Endothelial cell of umbilical vein (primary cell): ENCODE measurements at regions not wholly inside any gene's neighbourhood (a gene's known extent, or its start where the extent isn't known, plus 50 kb on each side); places are given as distances from the start of the nearest gene placed in this dataset.
"Not testable (repeated sequence)": the region's sequence is repeated elsewhere in the genome, so short reads cannot be mapped to it uniquely, and the experiment has no call there.

ENCODE experiments used
- BruUV-seq: library from RNA; stranded (reverse); fragments of 400-500 nt; replicated peaks from 2 replicates; lab custom pipeline; 2021; lab: Mats Ljungman, UMichigan
- CTCF ChIA-PET: fragments of 300-600, 350-600 bp; sonication (Branson Sonifier 250); formaldehyde crosslinking; loops from one replicate; lab custom pipeline; 2021; ENCODE audit warnings: antibody characterized with exemption, inconsistent platforms; lab: Charles Lee
- POLR2A ChIA-PET: fragments of 300-600, 350-600 bp; sonication (Branson Sonifier 250); formaldehyde crosslinking; loops from one replicate; lab custom pipeline; 2021; ENCODE audit warnings: antibody characterized with exemption, inconsistent platforms; lab: Charles Lee
- DNase-seq: peaks from one replicate; pipeline ENCODE4 v3.0.0-alpha.2; 2011; ENCODE audit warnings: low read depth, low spot score
- FAIRE-seq: peaks from 2 replicates; lab custom pipeline; 2011; peaks lifted over from hg19 to GRCh38; lab: Jason Lieb, UNC
- H2AFZ ChIP-seq: 2 replicates; pipeline ENCODE4 v1.6.0; 2012; ENCODE audit warnings: low read depth, low read length, control low read depth, inconsistent platforms
- H3K27ac ChIP-seq: 2 replicates; pipeline ENCODE4 v1.5.1; 2011; ENCODE audit warnings: low read depth, mild to moderate bottlenecking, control low read depth, low read length, moderate library complexity; ENCODE audit not compliant: insufficient read depth
- H3K27me3 ChIP-seq, 2 experiments: 2 replicates each; pipeline versions ENCODE4 v1.6.0 to v1.6.1; 2011; ENCODE audit warnings: low read length in 2 of 2, mixed read lengths in 1 of 2; ENCODE audit not compliant: control insufficient read depth in 2 of 2, insufficient read depth in 2 of 2
- H3K36me3 ChIP-seq, 2 experiments: 2 replicates in 1 of 2; 3 replicates in 1 of 2; pipeline ENCODE4 v1.5.1; 2011; ENCODE audit warnings: low read length in 2 of 2, mild to moderate bottlenecking in 1 of 2, moderate library complexity in 1 of 2; ENCODE audit not compliant: control insufficient read depth in 2 of 2, insufficient read depth in 2 of 2; ENCODE audit errors: extremely low read depth in 1 of 2
- H3K4me1 ChIP-seq: 3 replicates; pipeline ENCODE4 v1.5.1; 2011; ENCODE audit warnings: mild to moderate bottlenecking, low read length; ENCODE audit not compliant: control insufficient read depth, insufficient read depth; ENCODE audit errors: extremely low read depth
- H3K4me2 ChIP-seq: 2 replicates; pipeline ENCODE4 v1.6.1; 2011; ENCODE audit warnings: low read length, control low read depth, mixed read lengths; ENCODE audit not compliant: insufficient read depth
- H3K4me3 ChIP-seq, 3 experiments: fragments of 200-600 bp in 1 of 3; sonication (generic), shearing (Covaris generic) in 1 of 3; replicated peaks in 1 of 3; 2 replicates each; pipeline ENCODE4 v1.5.1; 2011 to 2016; ENCODE audit warnings: control low read depth in 3 of 3, low read length in 3 of 3, mild to moderate bottlenecking in 2 of 3, inconsistent platforms in 1 of 3, low read depth in 1 of 3, moderate library complexity in 1 of 3; ENCODE audit not compliant: insufficient read depth in 1 of 3
- H3K79me2 ChIP-seq: 2 replicates; pipeline ENCODE4 v1.6.0; 2012; ENCODE audit warnings: low read length, inconsistent platforms; ENCODE audit not compliant: control insufficient read depth, insufficient read depth
- H3K9ac ChIP-seq: replicated peaks from 2 replicates; pipeline ENCODE3; 2011; ENCODE audit warnings: low read length, control low read depth; ENCODE audit not compliant: insufficient read depth; ENCODE audit errors: extremely low read depth
- H3K9me1 ChIP-seq: replicated peaks from 3 replicates; pipeline ENCODE4 v1.6.0; 2011; ENCODE audit warnings: mild to moderate bottlenecking, low read length; ENCODE audit not compliant: control insufficient read depth, insufficient read depth; ENCODE audit errors: extremely low read depth
- H3K9me3 ChIP-seq: replicated peaks from 2 replicates; pipeline ENCODE4 v1.5.1; 2012; ENCODE audit warnings: low read length, inconsistent platforms; ENCODE audit not compliant: control insufficient read depth, insufficient read depth
- H4K20me1 ChIP-seq: replicated peaks from 2 replicates; pipeline ENCODE3; 2011; ENCODE audit warnings: mild to moderate bottlenecking, low read length; ENCODE audit not compliant: control insufficient read depth, insufficient read depth; ENCODE audit errors: extremely low read depth
- CTCF ChIP-seq, 2 donors: IDR thresholded peaks; 1 replicate in 1 of 2; 2 replicates in 1 of 2; pipeline ENCODE4 v1.5.1; 2011; ENCODE audit warnings: low read length in 2 of 2, mild to moderate bottlenecking in 2 of 2, moderate library complexity in 2 of 2, control low read depth in 1 of 2, inconsistent platforms in 1 of 2, low read depth in 1 of 2; ENCODE audit not compliant: insufficient read depth in 1 of 2; ENCODE audit errors: extremely low read depth in 1 of 2
- dilution Hi-C: fragments of 300-500 bp; cut with MboI; formaldehyde crosslinking; loops from one replicate; pipeline ENCODE4 v1.15.0; 2019; ENCODE audit warnings: low sequenced_read_pairs; ENCODE audit not compliant: extremely low pct_ligation_motif_present
- intact Hi-C: fragments of 100-400 bp; cut with micrococcal nuclease; formaldehyde crosslinking; loops from one replicate; pipeline ENCODE4 v1.10.0; 2022

DNA sequence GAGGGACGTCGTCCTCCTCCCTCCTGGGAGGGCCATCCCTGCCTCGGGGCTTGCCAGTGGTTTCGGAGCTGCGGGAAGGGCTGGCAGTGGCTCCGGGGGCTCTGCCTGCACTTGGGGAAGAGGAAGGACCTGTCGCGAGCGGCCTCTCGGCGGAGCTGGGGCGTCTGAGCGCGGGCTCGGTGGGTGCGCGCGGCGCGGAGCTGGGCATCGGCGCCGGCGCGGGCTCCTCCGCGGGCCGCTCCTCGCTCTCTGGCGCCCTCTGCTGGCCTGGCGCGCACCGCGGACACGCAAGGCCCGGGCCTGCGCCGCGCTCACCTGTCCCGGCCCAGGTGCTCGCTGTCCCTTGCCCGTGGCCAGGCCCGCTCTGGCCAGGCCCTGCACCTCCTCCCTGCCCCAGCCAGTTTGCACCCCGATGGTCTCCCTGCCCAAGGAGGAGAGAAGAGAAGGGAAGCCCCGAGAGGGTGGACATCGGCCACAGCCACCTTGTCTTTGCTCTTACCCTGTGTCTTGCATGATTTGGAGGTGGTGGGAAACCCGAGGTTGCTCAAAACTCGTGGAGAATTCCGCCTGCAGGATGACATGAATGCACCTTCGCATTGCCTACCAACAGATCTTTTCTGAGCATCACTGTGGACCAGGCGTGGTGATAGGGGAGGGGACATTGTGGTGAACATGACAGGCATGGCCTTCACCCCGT, 119.2 kb downstream of the OTOP1 start:
- H3K27ac ChIP-seq, H3K9ac ChIP-seq, H3K9me1 ChIP-seq, dilution Hi-C loops, H3K79me2 ChIP-seq, BruUV-seq, H3K4me2 ChIP-seq, H3K27me3 ChIP-seq, H4K20me1 ChIP-seq, H3K36me3 ChIP-seq, H3K4me1 ChIP-seq, POLR2A ChIA-PET, H3K9me3 ChIP-seq: not testable (repeated sequence)
- intact Hi-C loops, result loop anchor here (5.0 kb wide), 1 partner anchor 125 kb away; no protein-coding TSS in a partner anchor
- H2AFZ ChIP-seq, result peak overlapping the region; percentile 79
- FAIRE-seq, result peak; percentile 64
- peak; percentile 58 to 70 for TF ChIP-seq CTCF (IDR thresholded peaks at IDR 0.05; ENCODE audit: extremely low read depth in 1 of 2, insufficient read depth in 1 of 2, low read depth in 1 of 2, low read length in 2 of 2)
- peak overlapping the region in 1 of 3 experiments; percentile 34 for H3K4me3 ChIP-seq
- DNase-seq, result peak; percentile 48
- CTCF ChIA-PET, result interaction anchor here (0.6 to 2.0 kb wide), 8 partner anchors 8 to 309 kb away, joined by 3 to 10 read pairs (median 5); no protein-coding TSS in a partner anchor

DNA sequence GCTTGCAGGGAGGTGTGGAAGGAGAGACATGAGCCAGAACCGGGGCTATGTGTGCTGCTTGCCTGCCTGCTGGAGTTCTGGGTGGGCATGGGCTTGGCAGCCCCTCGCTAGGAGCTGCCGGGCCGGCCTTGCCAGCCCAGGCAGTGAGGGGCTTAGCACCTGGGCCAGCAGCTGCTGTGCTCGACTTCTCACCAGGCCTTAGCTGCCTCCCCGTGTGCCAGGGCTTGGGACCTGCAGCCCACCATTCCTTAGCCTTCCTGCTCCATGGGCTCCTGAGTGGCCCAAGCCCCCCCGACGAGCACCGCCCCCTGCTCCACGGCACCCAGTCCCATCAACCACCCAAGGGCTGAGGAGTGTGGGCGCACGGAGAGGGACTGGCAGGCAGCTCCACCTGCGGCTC, 111.3 kb downstream of the OTOP1 start:
- H4K20me1 ChIP-seq, H3K4me1 ChIP-seq, H3K36me3 ChIP-seq, H3K79me2 ChIP-seq, FAIRE-seq, DNase-seq, H2AFZ ChIP-seq, dilution Hi-C loops, BruUV-seq, H3K4me2 ChIP-seq, POLR2A ChIA-PET, H3K9ac ChIP-seq, H3K9me1 ChIP-seq, H3K27me3 ChIP-seq, H3K4me3 ChIP-seq, intact Hi-C loops, H3K9me3 ChIP-seq, H3K27ac ChIP-seq: not testable (repeated sequence)
- CTCF ChIA-PET, result interaction anchor here (1.4 kb wide), 1 partner anchor 8 kb away, joined by 6 read pairs; no protein-coding TSS in a partner anchor

DNA sequence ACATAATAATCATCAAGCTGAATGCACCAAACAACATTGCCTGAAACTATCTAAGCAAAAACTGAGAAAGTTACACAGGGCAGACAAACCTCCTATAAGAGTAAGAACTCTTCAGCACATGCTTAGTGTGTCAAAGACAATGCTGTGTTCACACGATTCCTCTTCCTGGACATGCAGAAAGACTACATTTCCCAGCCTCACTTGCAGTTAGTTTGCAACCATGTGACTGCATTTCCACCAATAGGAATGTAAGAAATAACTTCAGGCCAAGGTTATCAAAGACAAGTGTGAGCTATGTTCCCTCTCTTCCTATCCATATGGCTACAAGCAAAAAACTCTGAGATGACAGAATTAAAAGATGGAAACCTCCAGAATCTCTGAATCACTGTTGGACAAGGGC, 109.8 kb downstream of the OTOP1 start:
- CTCF ChIA-PET, POLR2A ChIA-PET, H2AFZ ChIP-seq, intact Hi-C loops, H3K4me3 ChIP-seq, H3K4me1 ChIP-seq, H3K27ac ChIP-seq, H3K9me3 ChIP-seq, H3K9ac ChIP-seq, H3K9me1 ChIP-seq, H3K36me3 ChIP-seq, H4K20me1 ChIP-seq, H3K27me3 ChIP-seq, H3K79me2 ChIP-seq, H3K4me2 ChIP-seq, BruUV-seq, dilution Hi-C loops: not testable (repeated sequence)
- peak; percentile 8 for FAIRE-seq
- peak; percentile 12 for DNase-seq
